ENCODE measurements at regions not wholly inside any gene's neighbourhood (a gene's known extent, or its start where the extent isn't known, plus 50 kb on each side); places are given as distances from the start of the nearest gene placed in this dataset.

DNA sequence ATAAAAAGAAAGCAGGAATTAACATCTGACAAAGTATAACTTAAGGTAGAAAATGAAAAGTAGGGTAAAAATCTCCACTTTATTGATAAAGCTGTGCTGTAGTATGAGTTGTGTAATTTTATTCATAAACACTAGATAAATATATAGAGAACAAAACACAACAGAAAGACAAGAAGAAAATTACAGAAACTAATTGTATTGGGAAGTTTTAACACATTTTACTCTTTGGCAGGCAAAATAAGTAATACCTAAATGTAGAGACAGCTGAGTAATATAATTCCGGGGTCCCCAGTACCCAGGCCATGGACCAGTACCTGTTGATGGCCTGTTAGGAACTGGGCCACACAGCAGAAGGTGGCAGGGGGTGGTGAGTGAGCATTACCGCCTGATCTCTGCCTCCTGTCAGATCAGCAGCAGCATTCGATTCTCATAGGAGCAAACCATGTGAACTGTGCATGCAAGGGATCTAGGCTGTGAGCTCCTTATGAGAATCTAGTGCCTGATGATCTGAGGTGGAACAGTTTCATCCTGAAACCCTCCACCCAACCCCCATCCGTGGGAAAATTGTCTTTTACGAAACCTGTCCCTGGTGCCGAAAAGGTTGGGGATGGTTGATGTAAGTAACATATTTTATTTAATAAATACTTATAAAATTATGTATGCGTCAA lies 84.4 kb upstream of the ETV6 start:
- no peak for TF ChIP-seq YY1 (IDR thresholded peaks at IDR 0.05; ENCODE audit: insufficient read depth, insufficient read length)
- no peak for TF ChIP-seq ZNF274 (IDR thresholded peaks at IDR 0.05; ENCODE audit: low read depth, low read length)
- no peak for TF ChIP-seq SUZ12 (IDR thresholded peaks at IDR 0.05; ENCODE audit: extremely low read depth, insufficient read depth, insufficient read length)
